DMS153 treated with DMSO at 0.1 percent for 48 hours (cell line): ENCODE measurements at regions not wholly inside any gene's neighbourhood (a gene's known extent, or its start where the extent isn't known, plus 50 kb on each side); places are given as distances from the start of the nearest gene placed in this dataset.

ENCODE experiments used
- DNase-seq: peaks from one replicate; lab custom pipeline; 2025; ENCODE audit not compliant: unreplicated experiment; lab: John Stamatoyannopoulos, UW

DNA sequence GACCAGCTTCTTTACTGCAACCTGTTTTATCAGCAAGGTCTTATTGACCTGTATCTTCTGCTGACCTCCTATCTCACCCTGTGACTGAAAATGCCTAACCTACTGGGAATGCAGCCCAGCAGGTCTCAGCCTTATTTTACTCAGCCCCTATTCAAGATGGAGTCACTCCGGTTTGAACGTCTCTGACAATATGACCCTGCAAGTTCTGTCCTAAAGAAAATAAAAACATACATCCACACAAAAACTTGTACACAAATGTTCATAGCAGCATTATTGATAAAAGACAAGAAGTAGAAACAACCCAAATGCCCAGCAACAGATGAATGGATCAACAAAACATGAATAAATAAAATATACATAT, 59.5 kb upstream of the FAM9C start:
- DNase-seq = no peak

DNA sequence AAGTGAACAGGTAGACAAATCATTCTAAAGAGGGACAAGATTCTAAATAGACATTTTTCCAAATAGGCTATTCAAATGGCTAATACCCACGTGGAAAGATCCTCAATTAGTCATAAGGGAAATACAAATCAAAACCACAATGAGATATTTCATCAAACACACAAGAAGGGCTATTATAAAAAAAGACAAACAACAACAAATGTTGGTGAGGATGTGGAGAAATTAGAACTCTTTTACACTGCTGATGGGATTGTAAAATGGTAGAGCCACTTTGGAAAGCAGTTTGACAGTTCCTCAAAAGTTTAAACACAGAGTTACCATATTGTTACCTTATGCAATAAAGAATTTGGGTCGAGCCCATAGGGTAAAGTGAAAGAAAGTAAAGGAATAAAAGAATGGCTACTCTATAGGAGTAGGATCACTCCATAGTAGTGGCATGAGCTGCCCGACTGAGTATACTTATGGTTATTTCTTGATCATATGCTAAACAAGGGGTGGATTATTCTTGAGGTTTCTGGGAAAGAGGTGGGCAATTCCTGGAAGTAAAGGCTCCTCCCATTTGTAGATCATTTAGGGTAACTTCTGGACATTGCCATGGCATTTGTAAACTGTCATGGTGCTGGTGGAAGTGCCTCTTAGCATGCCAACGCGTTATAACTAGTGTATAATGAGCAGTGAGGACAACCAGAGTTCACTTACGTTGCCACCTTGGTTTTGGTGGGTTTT, 58.9 kb upstream of the FAM9C start:
- no peak for DNase-seq

DNA sequence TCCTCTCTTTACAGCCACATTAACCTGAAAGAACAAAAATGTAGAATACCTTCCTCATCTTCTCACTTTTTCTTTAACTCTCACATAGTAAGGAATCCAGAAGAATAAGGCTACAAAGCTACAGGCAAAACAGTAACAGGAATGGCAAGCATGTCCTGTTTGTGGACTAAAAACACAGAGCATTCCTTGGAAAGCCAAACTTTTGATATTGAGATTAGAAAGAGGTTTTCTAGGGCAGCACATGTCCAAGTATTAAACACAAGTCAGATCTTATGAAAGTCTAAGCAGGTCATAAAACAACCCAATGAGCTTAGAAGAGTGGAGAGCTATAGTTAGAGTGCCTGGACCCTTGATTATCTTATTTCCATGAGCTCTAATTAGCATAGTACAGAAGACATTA, 58.2 kb upstream of the FAM9C start:
- no peak for DNase-seq

DNA sequence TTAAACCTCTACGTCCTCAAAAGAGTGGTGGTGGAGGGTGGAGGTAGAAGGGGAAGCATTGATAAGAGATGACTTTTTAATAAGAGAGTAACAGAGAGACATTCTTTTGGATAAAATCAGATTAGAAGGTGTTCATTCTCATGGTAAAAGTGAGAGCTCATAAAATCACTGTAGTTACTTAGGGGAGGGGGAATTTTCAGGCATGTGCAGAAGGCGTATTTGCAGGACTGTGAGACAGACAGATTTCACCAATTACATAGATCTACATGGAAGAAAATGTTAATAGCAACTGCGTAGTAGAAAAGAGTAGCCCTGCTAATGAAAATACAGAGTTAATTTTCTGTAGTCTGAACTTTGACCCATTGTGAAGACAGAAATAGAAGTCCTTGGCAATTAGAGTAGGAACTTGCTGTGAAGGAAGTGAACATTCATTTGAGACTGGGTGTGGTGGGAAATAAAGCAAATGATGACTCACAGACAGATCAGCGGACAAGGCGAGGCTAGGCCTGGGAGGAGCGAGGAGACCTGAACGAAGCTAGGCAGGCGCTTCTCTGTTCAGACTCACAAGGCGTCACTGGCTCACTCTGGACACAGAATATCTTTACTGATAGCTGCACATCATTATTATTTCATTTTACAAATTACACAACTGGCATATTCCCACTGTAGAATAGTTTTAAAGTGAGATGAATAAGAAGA, 57.2 kb upstream of the FAM9C start:
- no peak for DNase-seq

DNA sequence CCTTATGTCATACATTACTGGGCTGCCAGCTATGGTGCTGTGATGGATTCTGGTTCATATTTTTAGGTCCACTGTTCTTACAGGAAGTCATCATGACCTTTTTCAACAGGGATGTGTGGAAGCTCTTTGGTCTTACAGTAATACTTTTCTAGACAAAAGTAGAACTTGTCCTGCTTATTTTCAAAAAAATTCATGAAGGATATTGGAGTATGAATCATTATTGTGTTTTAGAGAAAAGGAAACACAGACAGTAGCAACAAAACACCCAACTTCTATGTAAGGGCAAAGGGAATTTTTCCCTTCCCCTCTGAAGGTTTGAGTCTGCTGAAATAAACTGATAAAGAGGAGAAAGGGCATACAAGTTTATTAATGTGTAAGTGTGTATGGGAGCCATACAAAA, 54.7 kb upstream of the FAM9C start:
- DNase-seq = no peak

DNA sequence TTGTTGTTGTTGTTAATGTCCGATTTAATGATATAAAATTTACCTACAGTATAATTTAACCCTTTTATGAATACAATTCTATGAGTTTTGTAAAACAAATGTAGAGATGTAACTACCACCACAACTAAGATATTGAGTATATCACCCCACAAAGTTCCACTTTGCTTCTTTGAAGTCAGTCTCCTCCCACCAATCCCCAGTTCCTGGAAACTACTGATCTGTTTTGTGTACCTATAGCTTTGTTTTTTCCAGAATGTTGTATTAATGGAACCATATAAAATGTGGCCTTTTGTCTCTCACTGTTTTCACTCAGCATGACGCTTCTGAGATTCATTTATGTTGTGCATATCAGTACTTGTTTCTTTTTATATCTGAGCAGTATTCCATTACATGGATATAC, 52.3 kb upstream of the FAM9C start:
- DNase-seq = no peak

DNA sequence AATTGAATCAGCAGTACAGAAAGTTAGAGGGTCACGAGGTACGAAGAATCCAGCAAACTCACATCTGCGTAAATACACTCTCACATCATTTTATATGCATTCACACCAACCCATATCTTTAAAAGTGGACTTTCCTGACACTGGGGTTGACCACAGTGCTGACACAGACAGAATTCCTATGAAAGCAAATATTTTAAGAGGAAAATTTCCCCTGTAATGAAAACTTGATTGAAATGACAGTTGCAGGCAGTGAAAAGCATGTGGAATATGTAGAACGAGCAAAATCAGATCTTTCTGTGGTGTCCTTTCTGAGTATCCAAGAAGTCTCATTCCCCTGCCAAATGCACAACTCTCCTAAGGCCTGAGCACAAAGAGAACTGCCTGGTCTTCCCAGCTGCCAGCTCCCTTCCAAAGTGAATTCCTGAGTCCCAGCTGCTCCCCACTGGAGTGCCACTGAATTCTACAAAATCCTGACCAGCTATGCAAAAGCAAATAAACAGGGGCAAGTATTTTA, 50.5 kb upstream of the FAM9C start:
- no peak for DNase-seq

DNA sequence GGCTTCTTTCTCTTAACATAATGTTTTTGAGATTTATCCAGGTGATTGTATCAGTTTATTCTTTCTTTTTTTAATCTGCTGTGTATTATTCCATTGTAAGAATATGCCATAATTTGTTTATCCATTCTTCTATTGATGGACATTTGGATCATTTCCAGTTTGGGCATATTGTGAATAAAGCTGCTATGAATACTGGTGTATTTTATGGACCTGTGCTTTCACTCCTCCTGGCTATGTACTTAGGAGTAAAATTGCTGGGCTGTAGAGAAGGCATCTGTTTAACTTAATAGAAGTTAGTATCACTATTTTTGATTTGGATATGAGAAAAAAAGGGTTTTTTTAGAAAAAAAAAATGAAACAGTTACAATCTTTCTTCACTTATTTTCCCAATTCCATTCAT, 50.0 kb upstream of the FAM9C start:
- no peak for DNase-seq
